HG02938 (cell line): ENCODE measurements at regions not wholly inside any gene's neighbourhood (a gene's known extent, or its start where the extent isn't known, plus 50 kb on each side); places are given as distances from the start of the nearest gene placed in this dataset.
"Not testable (repeated sequence)": the region's sequence is repeated elsewhere in the genome, so short reads cannot be mapped to it uniquely, and the experiment has no call there.

Experiments used
- ATAC-seq: cut with Tn5 transposase; IDR thresholded peaks from one replicate; pipeline ENCODE4 v1.9.1; 2021; ENCODE audit warnings: mild to moderate bottlenecking, moderate library complexity; ENCODE audit not compliant: unreplicated experiment

DNA sequence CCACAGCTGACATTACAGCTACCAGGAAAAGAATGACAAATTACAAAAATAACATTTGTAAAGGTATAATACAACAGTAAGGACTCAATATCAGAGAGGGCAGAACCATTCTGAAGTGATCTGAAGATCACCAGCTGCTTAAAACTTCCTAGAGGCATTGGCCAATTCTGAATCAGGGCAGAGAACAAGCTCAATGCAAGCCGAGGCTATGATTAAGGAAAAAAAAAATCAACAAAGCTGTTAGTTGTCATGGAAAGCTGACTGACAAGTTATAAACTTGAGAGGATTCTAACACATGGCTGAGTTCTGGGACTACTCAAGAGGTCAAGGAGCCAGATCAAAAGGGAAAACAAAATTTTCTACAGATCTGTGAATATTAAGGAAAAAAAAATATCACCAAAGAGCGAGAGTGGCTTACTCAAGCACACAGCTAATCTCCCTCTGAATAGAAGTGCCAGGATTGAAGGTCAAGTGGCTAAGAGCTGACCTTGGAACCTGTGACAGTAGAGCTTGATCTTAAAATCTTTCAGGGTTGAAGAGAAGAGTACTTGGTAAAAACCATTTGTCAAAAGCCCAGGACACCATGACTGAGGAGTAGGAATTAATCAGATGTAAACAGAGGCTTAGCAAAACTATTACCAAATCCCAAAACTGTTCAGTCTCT, 383.4 kb downstream of the USP25 start:
- ATAC-seq: no peak

DNA sequence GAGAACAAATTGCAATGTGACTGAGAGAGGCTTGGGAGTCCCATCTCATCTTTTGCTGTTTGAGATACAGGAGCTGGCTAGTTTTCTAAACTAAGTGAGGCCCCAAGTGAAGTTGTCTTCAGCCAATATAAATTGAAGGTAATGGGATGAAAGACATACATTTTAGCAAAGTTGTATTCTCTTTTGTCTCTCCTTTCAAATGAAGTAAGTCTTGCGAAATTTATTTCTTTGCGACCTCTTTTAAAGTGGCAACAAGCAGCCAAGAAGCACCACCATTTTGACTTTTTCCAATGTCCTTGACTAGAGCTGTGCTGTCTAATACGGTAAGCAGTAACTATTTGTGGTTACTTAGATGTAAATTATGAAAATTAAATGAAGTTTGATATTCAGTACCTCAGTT, 385.7 kb downstream of the USP25 start:
- no peak for ATAC-seq

DNA sequence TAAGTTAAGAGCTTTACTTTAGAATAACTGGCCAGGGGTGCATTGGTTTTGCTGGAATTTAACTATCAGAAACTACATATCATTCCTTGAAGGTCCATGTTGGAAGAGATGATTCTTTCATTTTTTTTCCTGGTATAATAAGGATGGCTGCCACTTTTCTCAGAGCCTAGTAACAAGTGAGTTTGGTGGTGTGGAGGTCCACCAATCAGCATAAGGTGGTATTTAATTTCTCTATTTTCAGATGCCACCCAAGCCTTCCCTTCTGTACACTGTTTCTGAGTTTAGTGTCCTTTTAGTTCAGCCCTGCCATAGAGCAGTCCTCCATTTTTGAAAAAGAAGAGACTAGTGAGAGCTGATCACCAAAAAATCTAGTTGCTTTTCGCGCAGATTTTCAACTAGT, 386.3 kb downstream of the USP25 start:
- no peak for ATAC-seq

DNA sequence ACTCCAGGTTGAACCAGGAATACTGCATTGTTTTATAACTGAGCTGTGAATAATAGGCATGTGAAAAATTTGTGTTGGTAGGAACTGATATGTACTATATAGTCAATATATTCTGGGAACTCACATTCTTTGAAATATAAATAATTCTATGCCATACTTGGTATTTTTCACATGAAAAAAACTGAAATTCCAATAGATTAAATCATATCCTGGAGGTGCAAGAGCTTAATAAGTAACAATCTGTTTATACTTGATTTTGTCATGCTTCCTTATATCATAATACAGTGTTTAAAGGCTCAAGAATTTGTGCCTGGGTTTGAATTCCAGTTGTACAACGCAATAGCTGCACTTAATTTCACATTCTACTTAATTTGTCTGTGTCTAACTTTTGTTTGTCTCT, 387.0 kb downstream of the USP25 start:
- ATAC-seq: no peak

DNA sequence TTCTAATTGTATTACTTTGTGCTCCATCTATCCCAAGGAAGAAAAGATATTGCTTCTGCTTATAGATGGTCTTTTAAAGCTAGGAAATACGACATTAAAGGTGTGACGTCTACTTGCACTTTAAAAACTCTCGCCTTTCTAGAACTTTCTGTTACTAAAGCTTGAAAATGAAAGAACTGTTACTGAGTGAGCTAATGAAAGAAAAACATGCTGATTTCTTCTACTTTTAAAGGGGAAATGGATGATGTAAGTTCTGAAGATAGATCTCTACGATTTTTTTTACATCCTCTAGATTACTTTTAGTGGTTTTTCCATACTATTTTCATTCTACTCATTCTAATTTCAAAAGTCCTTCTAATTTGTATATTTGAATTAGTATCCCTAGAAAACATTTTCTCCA, 387.5 kb downstream of the USP25 start:
- ATAC-seq: no peak

DNA sequence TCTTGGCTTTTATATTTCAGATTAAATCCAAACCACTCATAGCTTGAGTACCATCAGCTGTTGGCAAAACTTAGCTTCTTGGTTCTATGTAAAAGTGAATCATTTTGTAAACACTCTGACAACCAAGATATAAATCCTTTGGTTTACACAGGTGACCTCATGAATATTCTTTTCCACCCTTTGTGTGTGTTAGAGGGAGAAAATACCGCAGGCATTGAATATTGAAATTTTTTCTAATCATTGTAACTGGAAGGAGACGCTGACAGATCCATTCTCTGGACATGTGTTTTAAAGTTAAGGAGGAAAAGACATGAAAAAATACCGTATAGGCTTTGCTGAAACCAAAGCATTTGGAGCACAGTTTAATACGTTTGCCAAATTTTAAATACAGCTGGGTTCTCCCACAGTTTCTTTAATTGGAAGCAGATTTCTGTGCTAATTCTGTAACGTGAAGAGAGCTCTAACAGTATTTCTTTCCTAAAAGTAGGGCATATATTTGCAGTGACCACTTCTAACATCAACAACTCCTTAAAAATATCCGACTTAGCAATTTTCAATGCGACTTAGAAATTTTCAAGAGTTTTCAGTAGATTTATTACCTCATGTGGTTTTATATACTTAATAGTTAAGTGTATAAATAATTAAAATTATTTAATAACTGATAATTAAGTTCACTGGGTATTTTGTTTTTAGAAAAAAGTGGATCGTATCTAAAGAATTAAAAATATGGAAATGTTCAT, 388.2 kb downstream of the USP25 start:
- no peak for ATAC-seq

DNA sequence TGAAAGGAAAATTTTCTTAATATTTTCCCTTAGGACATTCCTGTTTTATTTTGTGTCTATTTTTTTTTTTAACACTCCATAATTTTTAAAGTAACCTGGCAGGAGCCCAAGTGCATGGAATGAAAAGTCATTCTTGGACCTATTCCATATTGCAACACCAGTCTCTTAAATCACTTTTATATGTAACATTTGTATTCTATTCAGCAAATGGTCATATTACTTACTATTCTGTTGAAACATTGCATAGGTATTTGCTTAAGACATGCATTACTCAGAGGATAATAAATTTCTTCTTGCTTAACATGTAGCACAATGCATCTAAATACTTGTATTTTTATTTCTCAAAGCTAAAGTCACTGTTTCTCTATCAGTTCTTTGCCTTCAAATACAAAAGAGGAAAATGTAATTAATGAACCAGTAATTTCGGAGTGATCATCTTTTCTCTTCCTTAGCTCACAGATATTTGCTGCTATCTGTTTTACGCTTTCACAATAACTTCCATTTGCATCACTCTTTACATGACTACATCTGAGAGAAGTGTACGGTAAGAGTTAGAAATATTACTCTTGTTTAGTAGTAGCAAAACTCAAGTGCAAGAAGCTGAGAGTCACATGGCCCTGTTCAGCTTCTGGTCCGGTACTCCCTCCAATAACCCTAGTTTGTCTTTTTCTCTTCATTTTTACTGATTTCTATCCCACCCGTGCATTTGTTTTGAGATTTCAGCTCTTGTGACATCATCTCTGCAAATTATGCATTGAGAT, 394.8 kb downstream of the USP25 start:
- no peak for ATAC-seq

DNA sequence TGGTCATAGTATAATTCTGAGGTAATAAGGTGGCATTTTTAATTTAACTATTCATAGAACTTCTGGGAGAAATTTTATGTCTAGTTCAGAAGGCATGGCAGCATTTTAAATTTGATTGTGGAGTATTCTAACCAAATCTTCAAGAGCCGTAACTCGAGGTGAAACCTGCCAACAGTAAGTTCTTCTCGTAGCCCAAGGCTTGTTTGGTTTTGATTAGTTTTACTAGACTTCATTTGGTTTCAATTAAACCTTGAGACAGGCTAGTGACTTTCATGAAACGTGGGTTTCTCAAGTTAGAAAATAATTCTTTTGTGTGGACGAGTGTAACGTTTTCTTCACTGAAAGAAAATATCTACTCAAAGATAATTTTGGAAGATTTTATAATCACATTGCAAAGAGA, 395.5 kb downstream of the USP25 start:
- ATAC-seq: no peak

DNA sequence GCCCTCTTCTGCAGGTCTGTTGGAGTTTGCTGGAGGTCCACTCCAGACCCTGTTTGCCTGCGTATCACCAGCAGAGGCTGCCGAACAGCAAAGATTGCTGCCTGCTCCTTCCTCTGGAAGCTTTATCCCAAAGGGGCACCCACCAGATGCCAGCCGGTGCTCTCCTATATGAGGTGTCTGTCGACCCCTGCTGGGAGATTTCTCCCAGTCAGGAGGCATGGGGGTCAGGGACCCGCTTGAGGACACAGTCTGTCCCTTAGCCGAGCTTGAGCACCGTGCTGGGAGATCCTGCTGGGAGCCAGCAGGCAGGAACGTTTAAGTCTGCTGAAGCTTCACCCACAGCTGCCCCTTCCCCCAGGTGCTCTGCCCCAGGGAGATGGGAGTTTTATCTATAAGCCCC, 402.7 kb downstream of the USP25 start:
- not testable (repeated sequence) for ATAC-seq

DNA sequence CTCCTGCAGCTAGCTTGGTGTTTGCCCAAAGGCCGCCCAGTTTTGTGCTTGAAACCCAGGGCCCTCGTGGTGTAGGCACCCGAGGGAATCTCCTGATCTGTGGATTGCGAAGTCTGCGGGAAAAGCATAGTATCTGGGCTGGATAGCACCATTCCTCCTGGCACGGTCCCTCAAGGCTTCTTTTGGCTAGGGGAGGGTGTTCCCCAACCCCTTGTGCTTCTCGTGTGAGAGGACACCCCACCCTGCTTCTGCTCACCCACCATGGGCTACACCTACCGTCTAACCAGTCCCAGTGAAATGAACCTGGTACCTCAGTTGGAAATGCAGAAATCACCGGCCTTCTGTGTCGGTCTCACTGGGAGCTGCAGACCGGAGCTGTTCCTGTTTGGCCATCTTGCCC, 403.5 kb downstream of the USP25 start:
- ATAC-seq: no peak

DNA sequence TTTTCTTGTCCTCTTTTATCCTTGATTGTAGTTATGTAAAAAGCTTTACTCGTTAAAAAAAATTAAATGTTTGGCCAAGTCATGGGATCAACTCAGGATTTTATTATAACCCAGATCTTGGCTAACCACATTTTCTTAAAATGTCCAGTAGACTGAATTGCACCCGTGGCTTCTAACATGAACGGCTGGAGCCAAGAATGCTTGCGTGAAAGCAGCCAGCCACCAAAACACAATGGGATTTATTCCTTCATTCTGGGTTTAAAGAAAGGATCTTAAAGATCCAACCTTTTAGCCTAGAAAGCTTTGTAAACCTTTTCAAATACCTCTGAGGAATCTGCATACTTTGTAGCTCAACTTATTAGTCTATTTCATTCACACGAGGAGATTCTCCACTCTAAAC, 404.4 kb downstream of the USP25 start:
- no peak for ATAC-seq

DNA sequence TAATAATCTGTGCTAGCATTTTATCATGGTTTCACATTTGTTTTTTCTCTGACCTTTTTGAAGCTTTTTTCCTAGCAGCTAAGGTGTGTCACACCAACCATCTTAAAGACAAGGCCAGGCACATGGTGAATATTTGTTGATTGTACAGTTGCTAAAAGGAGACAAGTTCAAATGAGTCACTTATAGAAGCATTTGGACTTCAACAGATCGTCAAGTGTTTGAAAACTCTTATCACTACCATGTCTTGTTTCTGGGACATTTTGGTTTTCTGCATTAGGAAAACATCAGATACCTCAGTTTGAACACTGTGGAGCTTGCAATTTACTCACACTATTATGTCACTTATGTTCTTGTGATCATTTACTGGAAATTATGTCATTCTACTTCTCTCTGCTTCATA, 407.3 kb downstream of the USP25 start:
- ATAC-seq: no peak

DNA sequence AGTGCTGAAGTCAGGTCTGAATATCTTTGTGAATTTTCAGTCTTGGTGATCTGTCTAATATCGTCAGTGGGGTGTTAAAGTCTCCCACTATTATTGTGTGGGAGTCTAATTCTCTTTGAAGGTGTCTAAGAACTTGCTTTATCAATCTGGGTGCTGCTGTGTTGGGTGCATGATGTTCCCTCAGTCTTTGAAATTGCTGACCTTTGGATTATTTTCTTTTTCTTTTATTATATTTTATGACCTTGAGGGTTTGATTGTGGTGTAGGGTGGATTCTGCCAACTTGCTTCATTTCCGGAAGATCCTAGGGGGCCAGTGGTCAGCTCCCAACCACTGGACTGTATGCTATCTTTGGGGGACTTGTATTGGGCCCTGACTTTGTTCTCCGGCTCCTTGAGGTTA, 415.3 kb downstream of the USP25 start:
- ATAC-seq: no peak

DNA sequence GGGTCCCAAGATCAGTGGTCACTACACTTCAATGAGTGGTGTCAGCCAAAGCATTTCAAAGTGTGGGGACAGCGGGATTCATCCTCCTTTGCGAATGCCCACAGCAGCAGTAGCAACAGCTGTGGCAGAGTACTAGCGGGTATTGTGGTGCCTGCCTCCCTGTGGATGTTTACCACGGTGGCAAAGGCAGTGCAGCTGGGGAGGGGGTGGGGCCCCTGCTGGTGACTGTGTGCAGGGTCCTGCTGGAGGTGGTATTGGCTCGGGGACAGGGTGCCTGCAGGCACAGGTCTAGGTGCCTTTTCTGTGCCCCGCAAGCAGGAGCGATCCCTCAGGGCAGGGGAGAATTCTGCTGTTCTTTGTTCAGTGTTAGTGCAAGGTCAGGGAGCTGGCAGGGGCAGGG, 415.7 kb downstream of the USP25 start:
- ATAC-seq: no peak

DNA sequence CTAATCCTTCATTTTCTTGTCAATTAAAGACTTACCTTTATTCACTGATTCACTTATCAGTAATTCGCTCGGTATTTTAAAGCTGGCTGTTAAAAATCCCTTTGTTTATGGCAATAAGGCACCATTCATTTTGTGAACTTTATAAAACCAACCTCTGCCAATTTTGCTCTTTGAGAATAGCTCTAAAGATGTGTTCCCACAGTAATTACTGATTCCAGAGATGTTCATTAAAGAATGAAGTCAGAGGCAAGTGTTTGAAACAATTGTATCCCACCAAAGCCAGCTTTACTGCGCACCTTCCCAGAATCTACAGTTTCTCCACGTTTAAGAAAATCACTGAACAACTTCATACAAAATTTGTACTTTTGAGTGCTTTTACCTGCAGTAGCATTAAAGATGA, 424.5 kb downstream of the USP25 start:
- no peak for ATAC-seq

DNA sequence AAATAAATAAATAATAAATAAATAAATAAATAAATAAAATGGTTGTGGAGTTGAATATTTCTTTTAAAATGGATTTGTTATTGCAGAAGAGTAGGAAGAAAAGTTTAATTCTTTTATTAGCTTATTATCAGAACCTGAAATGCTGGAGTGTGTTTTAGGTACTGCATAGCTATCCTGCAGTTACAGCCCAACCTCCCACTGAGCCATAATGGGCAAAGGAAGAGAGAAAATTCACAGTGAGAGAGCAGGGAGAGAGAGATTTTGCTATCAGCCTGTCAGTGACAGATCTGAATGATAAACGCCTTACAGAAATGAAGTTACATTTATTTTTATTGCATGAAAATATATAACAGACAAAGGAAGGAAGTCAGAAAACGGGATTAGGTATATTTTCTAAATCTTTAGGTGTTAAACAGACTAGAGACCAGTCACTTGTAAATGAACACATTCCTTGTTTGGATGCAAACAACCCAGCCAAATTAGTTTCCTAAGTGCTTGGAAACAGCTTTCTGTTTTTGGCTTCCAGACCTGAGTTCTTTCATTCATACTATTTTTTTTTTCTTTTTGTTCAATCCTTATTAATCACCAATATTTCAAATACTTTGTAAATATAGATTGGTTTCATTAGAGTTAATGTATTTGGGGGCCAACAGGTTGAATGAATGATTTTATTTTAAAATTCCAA, 425.3 kb downstream of the USP25 start:
- ATAC-seq: no peak

DNA sequence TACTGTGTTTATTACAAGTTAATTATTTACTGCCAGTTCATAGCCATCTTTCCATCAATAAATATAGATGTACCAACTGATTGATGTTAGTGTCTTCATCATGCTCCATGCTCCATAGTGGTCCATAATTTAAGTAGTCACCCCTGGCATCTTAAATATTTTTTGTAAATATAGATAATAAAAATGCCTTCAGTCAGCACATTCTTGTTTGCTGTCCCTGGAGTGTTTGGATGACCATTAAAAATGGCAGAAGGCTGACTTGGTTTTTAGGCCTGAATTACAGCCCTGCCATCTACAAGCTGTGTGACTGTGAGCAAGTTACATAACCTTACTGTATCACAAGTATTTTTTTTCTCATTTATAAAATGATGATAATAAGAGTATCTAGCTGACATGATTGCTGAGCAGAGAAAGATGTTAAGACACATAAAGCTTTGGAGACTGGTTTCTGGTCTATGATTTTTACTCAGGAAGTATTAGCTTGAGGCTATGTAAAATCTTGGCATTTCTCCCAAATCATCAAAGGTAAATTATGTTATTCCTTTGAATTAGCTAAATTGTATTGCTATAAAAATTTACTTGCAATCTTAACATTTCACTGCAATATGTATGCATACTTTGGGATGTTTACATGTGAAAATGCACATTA, 427.2 kb downstream of the USP25 start:
- ATAC-seq: no peak

DNA sequence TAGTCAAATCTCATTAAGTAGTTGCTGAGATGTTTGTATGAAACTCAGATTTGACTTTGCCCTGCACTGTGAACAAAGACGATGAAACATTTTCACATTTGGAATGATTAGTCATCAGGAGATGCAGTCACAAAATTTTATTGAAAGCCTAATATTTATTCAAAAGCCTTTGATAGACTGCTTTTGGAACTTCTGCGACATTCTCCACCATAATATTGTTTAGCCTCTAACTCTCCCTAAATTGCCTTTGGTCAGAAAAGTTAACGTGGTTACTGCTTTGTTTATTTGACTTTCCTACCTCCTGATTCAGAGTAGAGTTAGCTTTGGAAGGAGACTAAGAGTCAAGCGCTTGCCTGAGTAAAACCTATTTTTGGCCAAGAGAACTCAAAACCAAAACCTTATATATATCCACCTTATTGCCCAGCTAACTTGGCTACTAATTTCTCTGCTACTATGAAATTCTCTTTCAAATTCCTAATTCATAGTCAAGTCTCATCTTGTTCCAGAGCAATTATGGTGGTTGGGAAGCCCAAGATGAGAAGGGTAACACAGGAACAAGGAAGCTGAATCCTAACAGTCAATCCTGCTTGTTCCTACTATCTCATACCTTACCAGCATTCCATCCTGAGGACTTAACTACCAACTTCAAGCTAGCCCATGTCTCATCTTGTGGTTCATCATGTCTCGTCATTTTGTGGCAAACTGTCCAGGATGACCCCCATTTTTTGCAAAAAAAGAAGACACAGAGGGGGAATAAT, 429.6 kb downstream of the USP25 start:
- no peak for ATAC-seq

DNA sequence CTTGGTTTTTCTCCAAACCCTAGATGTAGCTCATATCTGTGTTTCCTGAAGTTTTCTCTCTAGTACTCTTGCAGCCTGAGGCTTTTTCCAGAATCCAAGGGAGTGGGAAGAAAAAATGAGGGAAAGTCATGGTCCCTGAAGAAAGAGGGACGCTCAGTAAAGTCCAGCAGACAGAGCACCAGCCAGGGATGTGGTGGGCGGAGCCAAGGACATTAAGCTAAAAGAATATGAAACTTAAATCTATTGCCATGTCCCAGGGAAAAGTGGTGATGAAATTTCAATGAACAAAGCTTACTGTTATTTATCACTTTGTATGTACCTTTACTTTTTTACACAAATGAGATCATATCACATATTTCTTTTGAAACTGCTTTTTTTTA, 430.2 kb downstream of the USP25 start:
- ATAC-seq: no peak

DNA sequence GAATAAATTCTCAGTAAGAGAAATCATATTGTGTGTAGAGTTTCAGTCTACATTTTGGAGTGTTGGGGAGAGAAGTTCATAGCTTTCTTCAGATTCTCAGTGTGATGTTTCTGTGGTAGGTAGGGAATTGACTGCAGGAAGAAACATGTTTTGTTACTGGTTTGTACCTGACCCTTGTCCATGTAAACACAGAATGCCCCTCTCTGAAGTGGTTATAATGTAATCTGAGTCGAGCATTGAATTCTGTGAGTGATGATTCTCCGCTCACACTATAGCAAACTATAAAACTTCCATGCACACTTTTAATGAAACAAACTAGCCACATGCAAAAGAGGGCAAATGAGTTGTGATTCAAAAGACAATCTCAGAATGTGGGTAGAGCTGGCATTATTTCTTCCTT, 433.2 kb downstream of the USP25 start:
- no peak for ATAC-seq
